Parathyroid adenoma (tissue), 2 donors: ENCODE measurements at regions not wholly inside any gene's neighbourhood (a gene's known extent, or its start where the extent isn't known, plus 50 kb on each side); places are given as distances from the start of the nearest gene placed in this dataset.

Experiments
- H2AFZ ChIP-seq: fragments of 300-600 bp; sonication (generic); one replicate; pipeline ENCODE4 v1.7.0; 2017; ENCODE audit warnings: antibody characterized with exemption, mild to moderate bottlenecking
- H3K27ac ChIP-seq: fragments of 300-600 bp; sonication (generic); one replicate; pipeline ENCODE4 v1.7.0; 2017
- H3K27me3 ChIP-seq: fragments of 300-600 bp; sonication (generic); one replicate; pipeline ENCODE4 v1.7.0; 2017; ENCODE audit warnings: low read length; ENCODE audit not compliant: control insufficient read depth, insufficient read depth
- H3K36me3 ChIP-seq: fragments of 300-600 bp; sonication (generic); one replicate; pipeline ENCODE4 v1.7.0; 2017; ENCODE audit warnings: low read length; ENCODE audit not compliant: control insufficient read depth, insufficient read depth
- H3K4me1 ChIP-seq: fragments of 300-600 bp; sonication (generic); one replicate; pipeline ENCODE4 v1.7.0; 2017; ENCODE audit warnings: control low read depth
- H3K4me2 ChIP-seq: fragments of 300-600 bp; sonication (generic); one replicate; pipeline ENCODE4 v1.7.0; 2017; ENCODE audit warnings: low read length
- H3K4me3 ChIP-seq: fragments of 300-600 bp; sonication (generic); one replicate; pipeline ENCODE4 v1.7.0; 2017; ENCODE audit warnings: low read depth, low read length
- H3K79me2 ChIP-seq: fragments of 300-600 bp; sonication (generic); one replicate; pipeline ENCODE4 v1.7.0; 2017; ENCODE audit warnings: control low read depth
- H3K9ac ChIP-seq: fragments of 300-600 bp; sonication (generic); one replicate; pipeline ENCODE4 v1.7.0; 2017; ENCODE audit warnings: mild to moderate bottlenecking
- H3K9me3 ChIP-seq: fragments of 300-600 bp; sonication (generic); one replicate; pipeline ENCODE4 v1.7.0; 2017; ENCODE audit warnings: low read length; ENCODE audit not compliant: control insufficient read depth
- TF ChIP-seq, protein P1 (sequence below): fragments of 300-600 bp; sonication (generic); IDR thresholded peaks from one replicate; pipeline ENCODE4 v1.7.0; 2017; ENCODE audit warnings: antibody characterized with exemption, mild to moderate bottlenecking
- donor health status: primary hyperparathyroidism.

DNA sequence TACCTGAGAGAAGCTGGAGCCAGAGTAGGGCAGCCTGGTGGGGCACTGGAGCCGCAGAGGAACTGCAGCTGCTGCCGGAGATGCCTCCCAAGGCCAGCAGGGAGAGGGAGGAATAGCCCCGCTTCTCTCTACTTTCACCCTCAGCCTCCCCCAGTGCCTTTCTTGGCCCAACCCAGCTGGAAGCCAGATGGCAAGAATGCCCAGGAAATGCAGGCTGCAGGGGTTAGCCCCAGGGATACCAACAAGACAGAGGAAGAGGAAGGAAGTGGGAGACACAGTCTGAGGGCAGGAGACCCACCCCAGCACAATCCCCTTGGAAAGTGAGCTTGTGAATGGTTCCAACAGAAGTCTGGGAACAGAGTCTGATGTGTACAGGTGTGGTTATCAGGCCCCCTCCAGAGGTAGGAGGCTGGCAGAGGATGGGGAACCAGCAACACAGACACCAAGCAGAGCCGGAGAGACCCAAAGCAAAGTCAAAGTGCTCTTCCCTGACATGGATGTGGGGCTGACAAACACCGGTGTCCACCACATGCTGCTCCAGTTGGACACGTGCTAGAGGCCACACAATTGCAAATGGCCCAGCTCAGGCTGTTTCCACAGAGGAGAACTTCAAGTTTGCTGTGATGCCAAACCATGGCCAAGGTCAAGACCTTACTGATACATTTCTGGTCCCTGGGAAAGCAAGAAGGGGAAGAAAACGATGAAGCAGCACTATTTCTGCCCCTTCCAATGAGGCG is 418.8 kb upstream of the PROK2 start:
- Histone ChIP-seq H3K27ac (no peak overlapping the region), H2AFZ (no peak overlapping the region), H3K79me2 (no peaks in the 10 kb centered on the region), H3K4me2 (no peak overlapping the region), H3K9ac (no peak overlapping the region), H3K4me3 (no peak overlapping the region), H3K4me1 (no peaks in the 10 kb centered on the region), H3K9me3 (no peaks in the 10 kb centered on the region), H3K36me3 (peaks cover 5% of the 10 kb centered on the region), H3K27me3 (no peaks in the 10 kb centered on the region)
- TF ChIP-seq, protein P1, sequence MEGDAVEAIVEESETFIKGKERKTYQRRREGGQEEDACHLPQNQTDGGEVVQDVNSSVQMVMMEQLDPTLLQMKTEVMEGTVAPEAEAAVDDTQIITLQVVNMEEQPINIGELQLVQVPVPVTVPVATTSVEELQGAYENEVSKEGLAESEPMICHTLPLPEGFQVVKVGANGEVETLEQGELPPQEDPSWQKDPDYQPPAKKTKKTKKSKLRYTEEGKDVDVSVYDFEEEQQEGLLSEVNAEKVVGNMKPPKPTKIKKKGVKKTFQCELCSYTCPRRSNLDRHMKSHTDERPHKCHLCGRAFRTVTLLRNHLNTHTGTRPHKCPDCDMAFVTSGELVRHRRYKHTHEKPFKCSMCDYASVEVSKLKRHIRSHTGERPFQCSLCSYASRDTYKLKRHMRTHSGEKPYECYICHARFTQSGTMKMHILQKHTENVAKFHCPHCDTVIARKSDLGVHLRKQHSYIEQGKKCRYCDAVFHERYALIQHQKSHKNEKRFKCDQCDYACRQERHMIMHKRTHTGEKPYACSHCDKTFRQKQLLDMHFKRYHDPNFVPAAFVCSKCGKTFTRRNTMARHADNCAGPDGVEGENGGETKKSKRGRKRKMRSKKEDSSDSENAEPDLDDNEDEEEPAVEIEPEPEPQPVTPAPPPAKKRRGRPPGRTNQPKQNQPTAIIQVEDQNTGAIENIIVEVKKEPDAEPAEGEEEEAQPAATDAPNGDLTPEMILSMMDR, result no peak

DNA sequence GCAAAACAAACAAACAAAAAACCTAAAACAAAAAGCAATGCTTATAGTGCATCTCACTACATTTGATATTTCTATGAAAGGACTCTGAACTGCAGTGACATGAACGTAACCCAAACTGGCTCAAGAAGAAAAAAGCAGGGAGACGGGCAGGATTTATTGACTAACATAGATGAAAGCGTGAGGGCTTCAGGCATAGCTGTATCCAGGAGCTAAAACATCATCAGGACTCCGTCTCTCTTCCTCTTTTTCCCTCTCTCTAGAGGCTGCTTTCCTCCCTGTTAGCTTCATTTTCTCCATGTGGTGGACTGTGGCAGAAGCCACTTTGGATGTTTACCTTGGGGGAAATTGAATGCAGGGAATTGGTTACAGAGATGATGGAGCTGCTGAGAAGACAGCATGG is 418.2 kb upstream of the PROK2 start:
- Histone ChIP-seq H3K9ac (no peak overlapping the region), H2AFZ (no peak overlapping the region), H3K4me1 (no peaks in the 10 kb centered on the region), H3K4me3 (no peak overlapping the region), H3K36me3 (peaks cover 5% of the 10 kb centered on the region), H3K27me3 (no peaks in the 10 kb centered on the region), H3K27ac (no peak overlapping the region), H3K4me2 (no peak overlapping the region), H3K79me2 (no peaks in the 10 kb centered on the region), H3K9me3 (no peaks in the 10 kb centered on the region)
- TF ChIP-seq, protein P1, result no peak

DNA sequence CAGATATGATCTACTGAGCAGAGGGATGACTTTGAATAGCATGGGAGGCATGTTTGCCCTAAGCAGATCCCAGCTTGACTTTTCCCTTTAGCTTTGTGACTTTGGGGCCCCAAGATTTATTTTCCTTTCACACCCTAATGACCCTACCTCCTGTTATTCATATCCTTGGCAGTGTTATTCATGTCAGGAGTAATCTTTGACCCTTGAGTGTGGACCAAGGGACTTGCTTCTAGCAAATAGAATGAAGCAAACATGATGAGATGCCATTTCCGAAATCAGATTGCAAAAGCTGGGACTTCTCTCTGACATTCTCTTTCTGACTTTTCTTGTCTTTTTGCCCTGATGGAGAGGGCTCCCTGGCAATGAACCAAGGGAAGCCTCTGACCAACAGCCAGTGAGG is 415.4 kb upstream of the PROK2 start:
- Histone ChIP-seq H3K4me2 (no peak overlapping the region), H3K79me2 (no peaks in the 10 kb centered on the region), H3K9me3 (no peaks in the 10 kb centered on the region), H3K27ac (no peak overlapping the region), H2AFZ (no peak overlapping the region), H3K9ac (no peak overlapping the region), H3K27me3 (no peaks in the 10 kb centered on the region), H3K4me1 (no peaks in the 10 kb centered on the region), H3K4me3 (no peak overlapping the region), H3K36me3 (peaks cover 5% of the 10 kb centered on the region)
- TF ChIP-seq, protein P1, result no peak

DNA sequence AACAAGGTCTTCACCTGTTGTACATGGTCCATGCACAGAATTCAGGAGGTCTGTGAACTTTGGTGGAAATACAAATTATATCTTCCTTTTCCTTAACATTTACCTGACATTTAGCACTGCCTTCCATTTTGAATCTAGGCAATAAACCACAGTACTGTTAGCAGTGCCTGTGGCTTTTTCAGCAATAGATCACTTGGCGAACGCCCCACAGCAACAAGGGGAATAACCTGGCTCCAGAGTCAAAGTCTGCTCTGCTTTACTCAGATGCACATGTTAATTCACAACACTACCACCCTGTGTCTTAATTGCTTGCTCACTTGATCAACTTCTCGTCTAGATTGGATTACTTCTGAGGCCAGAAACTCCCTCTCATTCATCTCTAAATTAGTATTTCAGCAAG is 414.6 kb upstream of the PROK2 start:
- TF ChIP-seq, protein P1, result no peak
- Histone ChIP-seq H3K9ac (no peak overlapping the region), H3K27ac (no peak overlapping the region), H3K4me1 (no peaks in the 10 kb centered on the region), H3K79me2 (no peaks in the 10 kb centered on the region), H3K36me3 (peaks cover 5% of the 10 kb centered on the region), H2AFZ (no peak overlapping the region), H3K9me3 (no peaks in the 10 kb centered on the region), H3K4me3 (no peak overlapping the region), H3K27me3 (no peaks in the 10 kb centered on the region), H3K4me2 (no peak overlapping the region)

DNA sequence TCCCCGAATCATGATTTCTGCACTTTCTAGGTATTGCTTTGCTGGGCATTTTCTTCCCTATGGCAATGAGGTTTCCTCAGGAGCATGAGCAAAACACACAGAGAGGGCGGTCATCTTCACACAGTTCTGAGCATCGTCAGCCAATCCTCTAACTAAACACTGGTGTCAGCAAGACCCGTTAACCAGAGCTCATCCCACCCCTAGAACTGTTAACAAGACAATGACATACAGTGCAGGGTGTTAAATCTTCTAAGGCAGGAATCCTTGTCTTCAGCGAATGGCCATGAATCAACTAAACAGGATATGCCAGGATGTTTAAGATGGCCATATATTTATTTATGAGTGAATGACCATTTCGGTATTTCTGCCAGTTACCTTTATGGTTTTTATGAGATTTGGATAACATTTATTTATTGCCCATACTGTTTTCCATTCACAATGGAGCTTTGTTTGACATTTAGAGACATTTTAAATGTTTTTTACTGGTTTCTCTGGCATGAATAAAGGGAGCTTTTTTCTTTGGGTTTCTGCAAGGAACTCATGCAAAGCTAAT is 411.5 kb upstream of the PROK2 start:
- H3K4me2 ChIP-seq, result no peak overlapping the region
- H2AFZ ChIP-seq, result no peak overlapping the region
- H3K9me3 ChIP-seq, result no peaks in the 10 kb centered on the region
- H3K27ac ChIP-seq, result no peak overlapping the region
- TF ChIP-seq, protein P1, result no peak
- no peaks in the 10 kb centered on the region for H3K79me2 ChIP-seq
- H3K27me3 ChIP-seq, result no peaks in the 10 kb centered on the region
- H3K9ac ChIP-seq, result no peak overlapping the region
- H3K4me1 ChIP-seq, result no peaks in the 10 kb centered on the region
- H3K36me3 ChIP-seq, result peaks cover 5% of the 10 kb centered on the region
- no peak overlapping the region for H3K4me3 ChIP-seq
